ENCODE measurements at regions not wholly inside any gene's neighbourhood (a gene's known extent, or its start where the extent isn't known, plus 50 kb on each side); places are given as distances from the start of the nearest gene placed in this dataset.

DNA sequence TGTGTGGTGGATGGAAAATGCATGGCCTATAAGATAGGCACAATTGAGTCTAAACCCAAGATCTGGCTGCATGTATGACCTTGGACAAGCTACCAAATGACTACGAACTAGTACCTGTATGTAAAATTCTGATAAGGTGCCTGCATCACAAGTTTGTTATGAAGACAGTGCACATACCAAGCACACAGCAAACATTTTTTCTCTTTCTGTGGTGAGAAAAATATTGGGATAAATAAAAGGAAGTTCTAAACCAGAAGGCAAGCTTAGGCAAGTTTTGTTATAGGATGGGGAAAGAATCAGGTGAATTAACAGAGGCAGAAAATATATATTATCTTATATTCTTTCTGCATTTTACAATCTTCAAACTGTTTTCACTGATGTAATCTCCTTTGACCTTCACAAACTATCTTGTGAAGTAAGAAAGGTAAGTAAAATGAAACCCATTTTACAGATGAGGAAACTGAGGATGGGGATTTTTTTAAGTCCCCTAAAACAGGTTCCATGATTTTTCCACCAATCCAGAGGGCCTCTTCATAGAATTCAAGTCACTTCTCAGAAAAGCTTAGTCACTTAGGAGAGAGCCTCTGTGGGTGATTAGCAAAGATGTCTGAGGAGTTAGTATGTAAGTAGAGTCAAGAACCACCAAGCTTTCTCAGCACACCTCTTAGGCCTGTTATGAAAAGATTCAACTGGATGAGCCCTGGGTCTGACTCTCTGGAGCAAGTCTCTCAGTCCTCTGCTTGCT is 132.0 kb upstream of the RAP1B start:
- no peaks in the 10 kb centered on the region for H3K9me3 ChIP-seq (ENCODE audit: insufficient read depth, low read length)
- H3K27me3 ChIP-seq (ENCODE audit: low read length): no peaks in the 10 kb centered on the region
- H4K20me1 ChIP-seq (ENCODE audit: low read depth, low read length): no peaks in the 10 kb centered on the region
- H3K4me3 ChIP-seq (ENCODE audit: insufficient read depth, low read length, poor library complexity, severe bottlenecking): no peak overlapping the region
- H3K79me2 ChIP-seq (ENCODE audit: insufficient read depth, low read length): no peaks in the 10 kb centered on the region
- H3K27ac ChIP-seq (ENCODE audit: low read depth, low read length): no peak overlapping the region
- no peaks in the 10 kb centered on the region for H3K9me2 ChIP-seq (replicated peaks; ENCODE audit: insufficient read depth, low read length)
- H3K36me3 ChIP-seq (ENCODE audit: low read length): no peaks in the 10 kb centered on the region
- H3F3A ChIP-seq (ENCODE audit: insufficient read depth): no peaks in the 10 kb centered on the region
- no peak overlapping the region for H3K9ac ChIP-seq (ENCODE audit: low read length)
- no peak for TF ChIP-seq EZH2phosphoT487 (conservative IDR thresholded peaks at IDR 0.05; ENCODE audit: low read length)
- TF ChIP-seq, protein P1, sequence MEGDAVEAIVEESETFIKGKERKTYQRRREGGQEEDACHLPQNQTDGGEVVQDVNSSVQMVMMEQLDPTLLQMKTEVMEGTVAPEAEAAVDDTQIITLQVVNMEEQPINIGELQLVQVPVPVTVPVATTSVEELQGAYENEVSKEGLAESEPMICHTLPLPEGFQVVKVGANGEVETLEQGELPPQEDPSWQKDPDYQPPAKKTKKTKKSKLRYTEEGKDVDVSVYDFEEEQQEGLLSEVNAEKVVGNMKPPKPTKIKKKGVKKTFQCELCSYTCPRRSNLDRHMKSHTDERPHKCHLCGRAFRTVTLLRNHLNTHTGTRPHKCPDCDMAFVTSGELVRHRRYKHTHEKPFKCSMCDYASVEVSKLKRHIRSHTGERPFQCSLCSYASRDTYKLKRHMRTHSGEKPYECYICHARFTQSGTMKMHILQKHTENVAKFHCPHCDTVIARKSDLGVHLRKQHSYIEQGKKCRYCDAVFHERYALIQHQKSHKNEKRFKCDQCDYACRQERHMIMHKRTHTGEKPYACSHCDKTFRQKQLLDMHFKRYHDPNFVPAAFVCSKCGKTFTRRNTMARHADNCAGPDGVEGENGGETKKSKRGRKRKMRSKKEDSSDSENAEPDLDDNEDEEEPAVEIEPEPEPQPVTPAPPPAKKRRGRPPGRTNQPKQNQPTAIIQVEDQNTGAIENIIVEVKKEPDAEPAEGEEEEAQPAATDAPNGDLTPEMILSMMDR (IDR thresholded peaks at IDR 0.05; ENCODE audit: insufficient read depth, low read length, poor library complexity, severe bottlenecking): no peak
- H3K4me2 ChIP-seq (ENCODE audit: low read depth, low read length, poor library complexity, severe bottlenecking): no peak overlapping the region
- H2AFZ ChIP-seq (ENCODE audit: low read depth, low read length, severe bottlenecking): no peak overlapping the region

DNA sequence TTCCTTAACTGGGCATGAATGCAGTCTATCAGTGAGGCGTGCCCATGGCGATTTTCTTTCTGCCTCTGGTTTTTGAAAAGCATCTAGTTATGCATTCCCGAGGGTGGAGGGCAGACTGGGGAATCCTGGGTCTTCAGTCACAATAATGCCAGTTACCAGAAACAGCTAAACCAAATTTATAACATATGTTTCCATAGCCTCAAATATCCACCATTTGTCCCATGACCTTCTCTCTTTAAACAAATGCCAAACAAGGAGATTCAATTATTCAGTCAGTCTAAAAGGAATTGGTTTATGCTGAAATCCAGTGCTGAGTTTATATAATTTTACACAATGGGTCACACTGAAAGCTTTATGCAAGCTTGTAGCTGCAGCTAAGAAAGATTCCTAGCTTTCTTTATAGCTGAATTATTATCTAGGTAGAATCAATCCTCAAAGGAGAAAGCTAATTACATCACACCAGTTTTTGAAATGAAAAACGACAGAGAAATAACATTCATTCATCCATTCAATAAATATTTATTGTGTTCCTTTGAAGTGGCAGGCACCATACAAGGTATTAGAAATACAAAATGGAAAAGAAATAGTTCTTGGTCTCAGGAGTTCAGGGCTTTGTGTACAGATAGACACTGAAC is 131.3 kb upstream of the RAP1B start:
- no peak overlapping the region for H3K9ac ChIP-seq (ENCODE audit: low read length)
- no peaks in the 10 kb centered on the region for H3K27me3 ChIP-seq (ENCODE audit: low read length)
- no peak overlapping the region for H3K27ac ChIP-seq (ENCODE audit: low read depth, low read length)
- no peaks in the 10 kb centered on the region for H3K9me3 ChIP-seq (ENCODE audit: insufficient read depth, low read length)
- no peaks in the 10 kb centered on the region for H3F3A ChIP-seq (ENCODE audit: insufficient read depth)
- TF ChIP-seq, protein P1 (IDR thresholded peaks at IDR 0.05; ENCODE audit: insufficient read depth, low read length, poor library complexity, severe bottlenecking): no peak
- H4K20me1 ChIP-seq (ENCODE audit: low read depth, low read length): no peaks in the 10 kb centered on the region
- H3K4me3 ChIP-seq (ENCODE audit: insufficient read depth, low read length, poor library complexity, severe bottlenecking): no peak overlapping the region
- H3K4me2 ChIP-seq (ENCODE audit: low read depth, low read length, poor library complexity, severe bottlenecking): no peak overlapping the region
- H2AFZ ChIP-seq (ENCODE audit: low read depth, low read length, severe bottlenecking): no peak overlapping the region
- no peaks in the 10 kb centered on the region for H3K36me3 ChIP-seq (ENCODE audit: low read length)
- no peaks in the 10 kb centered on the region for H3K9me2 ChIP-seq (replicated peaks; ENCODE audit: insufficient read depth, low read length)
- no peaks in the 10 kb centered on the region for H3K79me2 ChIP-seq (ENCODE audit: insufficient read depth, low read length)

- Histone ChIP-seq H3K9me3 (ENCODE audit: insufficient read depth, low read length) (no peaks in the 10 kb centered on the region), H3K9ac (ENCODE audit: low read length) (no peak overlapping the region), H3K4me3 (ENCODE audit: insufficient read depth, low read length, poor library complexity, severe bottlenecking) (no peak overlapping the region), H4K20me1 (ENCODE audit: low read depth, low read length) (no peaks in the 10 kb centered on the region), H3K27me3 (ENCODE audit: low read length) (no peaks in the 10 kb centered on the region), H3F3A (ENCODE audit: insufficient read depth) (no peaks in the 10 kb centered on the region), H3K4me2 (ENCODE audit: low read depth, low read length, poor library complexity, severe bottlenecking) (no peak overlapping the region), H3K9me2 (replicated peaks; ENCODE audit: insufficient read depth, low read length) (no peaks in the 10 kb centered on the region), H3K36me3 (ENCODE audit: low read length) (no peaks in the 10 kb centered on the region), H3K27ac (ENCODE audit: low read depth, low read length) (no peak overlapping the region), H3K79me2 (ENCODE audit: insufficient read depth, low read length) (no peaks in the 10 kb centered on the region), H2AFZ (ENCODE audit: low read depth, low read length, severe bottlenecking) (no peak overlapping the region)
- TF ChIP-seq EZH2phosphoT487 (conservative IDR thresholded peaks at IDR 0.05; ENCODE audit: low read length): no peak
- TF ChIP-seq, protein P1 (IDR thresholded peaks at IDR 0.05; ENCODE audit: insufficient read depth, low read length, poor library complexity, severe bottlenecking): no peak
Measured at GRCh38 chr12:68479896-68480291, 130.8 kb upstream of the RAP1B start.
